ACC112 (cell line): ENCODE measurements at regions not wholly inside any gene's neighbourhood (a gene's known extent, or its start where the extent isn't known, plus 50 kb on each side); places are given as distances from the start of the nearest gene placed in this dataset.

ENCODE experiments used
- H2AFZ ChIP-seq: fragments of 200-600 bp; sonication (generic); one replicate; pipeline ENCODE4 v1.6.0; 2017; ENCODE audit warnings: antibody characterized with exemption, low read length; ENCODE audit not compliant: unreplicated experiment
- H3K27ac ChIP-seq: fragments of 200-600 bp; sonication (generic); 2 replicates; pipeline ENCODE4 v1.5.1; 2014; ENCODE audit warnings: low read depth, mild to moderate bottlenecking, antibody characterized with exemption, low read length, moderate library complexity
- H3K27me3 ChIP-seq: fragments of 200-600 bp; sonication (generic); 2 replicates; pipeline ENCODE4 v1.6.1; 2014; ENCODE audit warnings: mild to moderate bottlenecking, antibody characterized with exemption, low read length, moderate library complexity, mixed read lengths; ENCODE audit not compliant: insufficient read depth
- H3K36me3 ChIP-seq: fragments of 200-600 bp; sonication (generic); 2 replicates; pipeline ENCODE4 v1.6.1; 2016; ENCODE audit warnings: mild to moderate bottlenecking, antibody characterized with exemption, low read length, moderate library complexity, mixed read lengths; ENCODE audit not compliant: insufficient read depth
- H3K4me1 ChIP-seq: fragments of 200-600 bp; sonication (generic); one replicate; pipeline ENCODE4 v1.6.1; 2016; ENCODE audit warnings: low read length, mixed read lengths; ENCODE audit not compliant: insufficient read depth, unreplicated experiment, control insufficient read depth
- H3K4me3 ChIP-seq: fragments of 200-600 bp; sonication (generic); 2 replicates; pipeline ENCODE4 v1.5.1; 2014; ENCODE audit warnings: mild to moderate bottlenecking, low read depth, low read length
- H3K79me2 ChIP-seq: fragments of 200-600 bp; sonication (generic); one replicate; pipeline ENCODE4 v1.6.0; 2016; ENCODE audit warnings: low read length; ENCODE audit not compliant: control insufficient read depth, unreplicated experiment, insufficient read depth

DNA sequence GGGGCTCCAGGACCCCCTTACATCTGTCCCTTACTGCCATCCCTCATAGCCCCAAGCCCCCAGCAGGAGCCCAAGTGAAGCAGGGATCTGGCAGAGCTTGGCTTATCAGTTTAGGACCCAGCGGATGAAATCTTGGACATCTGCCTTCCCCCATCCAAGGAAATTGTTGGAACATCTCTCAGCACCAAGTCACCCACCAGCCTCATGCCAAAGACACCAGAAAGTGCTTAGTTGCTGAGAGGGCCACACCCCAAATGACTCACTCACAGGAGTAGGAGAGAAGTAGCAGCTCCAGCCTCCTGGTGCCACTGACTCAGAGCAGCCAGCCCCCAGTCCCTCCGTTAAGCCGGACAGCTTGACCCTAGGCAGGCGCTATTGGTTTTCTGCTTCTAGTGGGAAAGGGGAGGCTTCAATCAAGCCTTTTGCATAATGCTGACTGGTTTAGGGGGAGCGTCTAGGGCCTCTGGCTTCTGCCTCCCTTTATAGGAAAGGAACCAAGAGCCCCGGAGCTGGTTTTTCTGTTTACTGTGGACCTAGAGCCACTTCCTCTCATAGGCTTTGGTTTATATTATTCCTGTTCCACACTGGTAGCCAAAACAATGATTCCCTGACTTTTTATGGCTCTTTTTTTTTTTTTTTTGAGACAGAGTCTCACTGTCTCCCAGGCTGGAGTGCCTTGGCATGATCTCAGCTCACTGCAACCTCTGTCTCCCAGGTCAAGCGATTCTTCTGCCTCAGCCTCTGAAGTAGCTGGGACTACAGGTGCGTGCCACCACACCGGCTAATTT is 114.2 kb upstream of the IPO9 start:
- Histone ChIP-seq H2AFZ (no peak overlapping the region), H3K27me3 (no peaks in the 10 kb centered on the region), H3K36me3 (peaks cover 21% of the 10 kb centered on the region; the same call in 1 of the 2 replicates), H3K79me2 (peaks cover 62% of the 10 kb centered on the region), H3K27ac (peak overlapping the region; percentile 95), H3K4me1 (peaks cover 75% of the 10 kb centered on the region), H3K4me3 (no peak overlapping the region; the same call in 1 of the 2 replicates)

DNA sequence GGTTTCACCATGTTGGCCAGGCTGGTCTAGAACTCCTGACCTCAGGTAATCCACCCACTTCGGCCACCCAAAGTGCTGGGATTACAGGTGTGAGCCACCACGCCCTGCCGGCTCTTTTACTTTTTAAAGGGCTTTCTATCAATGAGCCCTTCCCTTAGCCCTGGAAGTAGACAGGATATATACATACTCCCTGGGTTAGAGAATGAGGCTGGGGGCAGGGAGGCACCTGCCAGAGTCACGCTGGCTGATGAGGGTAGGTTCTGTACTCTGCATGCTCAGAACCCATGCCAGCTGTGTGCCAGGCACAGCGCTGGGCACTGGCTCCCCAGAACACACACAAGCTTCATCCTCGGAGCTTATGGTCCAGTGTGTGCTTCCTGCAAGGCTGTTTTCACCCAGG is 113.6 kb upstream of the IPO9 start:
- peaks cover 21% of the 10 kb centered on the region; the same call in 1 of the 2 replicates for H3K36me3 ChIP-seq

DNA sequence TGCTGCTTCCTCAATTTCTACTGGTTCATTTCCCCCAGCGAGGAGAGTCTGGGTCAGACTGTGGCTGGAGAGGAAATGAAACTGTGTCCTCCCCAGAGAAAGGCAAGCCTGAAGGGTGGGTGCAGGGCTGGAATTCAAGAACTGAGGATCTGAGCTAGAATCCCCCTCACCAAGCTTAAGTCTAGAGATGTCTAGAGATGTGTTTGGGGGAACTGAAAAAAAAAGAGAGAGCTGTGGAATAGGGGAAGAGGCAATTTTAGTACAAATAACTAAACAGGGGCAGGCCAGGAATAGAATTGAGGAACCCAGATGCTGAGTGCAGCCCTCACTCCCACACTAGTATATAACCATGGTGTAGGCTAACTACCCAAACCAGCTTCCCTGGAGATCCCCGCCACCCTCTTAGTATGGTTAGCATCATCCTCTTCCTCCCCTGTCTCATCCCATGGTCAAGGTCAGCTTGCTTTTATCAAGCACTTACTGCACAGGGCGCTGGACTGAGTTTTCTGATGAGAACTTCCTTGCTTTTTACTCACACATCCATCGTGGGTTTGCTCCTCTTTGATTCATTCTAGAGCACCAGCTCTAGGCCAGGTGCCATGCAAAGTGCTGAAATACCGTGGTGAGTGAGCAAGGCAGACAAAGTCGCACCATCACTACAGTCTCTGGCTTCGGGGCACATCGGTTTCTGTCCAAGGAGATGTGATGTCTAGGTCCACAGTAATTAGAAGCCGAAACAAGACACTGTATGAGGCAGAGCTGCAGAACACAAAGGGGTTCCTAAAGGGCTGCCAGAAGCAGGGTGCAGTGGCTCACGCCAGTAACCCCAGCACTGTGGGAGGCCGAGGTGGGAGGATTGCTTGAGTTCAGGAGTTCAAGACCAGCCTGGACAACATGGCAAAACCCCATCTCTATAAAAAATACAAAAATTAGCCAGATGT is 112.9 kb upstream of the IPO9 start:
- Histone ChIP-seq H3K36me3 (peaks cover 21% of the 10 kb centered on the region; the same call in 1 of the 2 replicates), H3K79me2 (peaks cover 68% of the 10 kb centered on the region), H3K27ac (peak overlapping the region; percentile 95), H3K4me3 (no peak overlapping the region; the same call in 1 of the 2 replicates), H3K4me1 (peaks cover 76% of the 10 kb centered on the region), H2AFZ (no peak overlapping the region), H3K27me3 (no peaks in the 10 kb centered on the region)

More for the DNA sequence above, 113.6 kb upstream of the IPO9 start:
- Histone ChIP-seq H3K27me3 (no peaks in the 10 kb centered on the region), H2AFZ (no peak overlapping the region), H3K79me2 (peaks cover 67% of the 10 kb centered on the region), H3K4me3 (no peak overlapping the region; the same call in 1 of the 2 replicates), H3K27ac (peak overlapping the region; percentile 95), H3K4me1 (peaks cover 76% of the 10 kb centered on the region)

DNA sequence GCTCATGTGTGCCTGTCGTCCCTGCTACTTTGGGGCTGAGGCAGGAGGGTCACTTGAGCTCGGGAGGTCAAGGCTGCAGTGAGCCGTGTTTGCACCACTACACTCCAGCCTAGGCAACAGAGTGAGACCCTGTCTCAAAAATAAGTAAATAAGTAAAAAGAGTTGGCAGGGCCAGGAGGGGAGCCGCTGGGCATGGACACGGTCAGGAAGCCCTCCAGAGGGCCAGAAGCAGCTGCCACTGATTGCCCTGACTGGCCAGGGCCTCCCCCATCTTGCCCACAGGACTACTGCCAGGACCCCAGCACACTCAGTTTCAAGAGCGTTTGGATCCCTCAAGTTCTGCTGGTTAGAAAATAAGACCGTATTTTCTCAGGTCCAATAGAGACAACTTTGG is 112.2 kb upstream of the IPO9 start:
- H3K4me1 ChIP-seq, result peaks cover 76% of the 10 kb centered on the region
- peaks cover 21% of the 10 kb centered on the region; the same call in 1 of the 2 replicates for H3K36me3 ChIP-seq
- H2AFZ ChIP-seq, result no peak overlapping the region
- peaks cover 72% of the 10 kb centered on the region for H3K79me2 ChIP-seq
- no peaks in the 10 kb centered on the region for H3K27me3 ChIP-seq
- no peak overlapping the region for H3K4me3 ChIP-seq
- no peak overlapping the region for H3K27ac ChIP-seq

DNA sequence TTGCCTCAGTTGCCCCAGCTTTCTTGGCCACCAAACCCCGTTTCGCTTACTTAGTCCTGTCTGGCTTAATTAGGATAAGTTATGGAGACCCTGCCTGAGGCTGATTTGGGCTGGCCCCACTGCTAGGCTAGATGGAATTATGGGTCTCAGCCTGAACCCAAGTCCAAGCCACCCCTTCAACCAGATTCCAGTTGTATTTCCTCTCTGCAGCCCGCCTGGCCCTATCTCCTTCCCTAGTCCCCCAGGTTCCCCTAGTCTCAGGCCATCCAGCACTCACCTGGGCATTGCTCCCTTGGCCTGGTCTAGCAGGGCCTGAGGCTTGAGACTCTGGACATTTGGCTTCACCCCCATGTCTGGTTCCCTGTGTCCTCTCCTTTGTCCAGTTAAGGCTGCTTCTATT is 111.7 kb upstream of the IPO9 start:
- peaks cover 24% of the 10 kb centered on the region for H3K36me3 ChIP-seq
- H3K27me3 ChIP-seq, result no peaks in the 10 kb centered on the region
- H3K4me1 ChIP-seq, result peaks cover 75% of the 10 kb centered on the region
- H3K4me3 ChIP-seq, result no peak overlapping the region
- H3K79me2 ChIP-seq, result peaks cover 73% of the 10 kb centered on the region
- H3K27ac ChIP-seq, result no peak overlapping the region
- H2AFZ ChIP-seq, result no peak overlapping the region

DNA sequence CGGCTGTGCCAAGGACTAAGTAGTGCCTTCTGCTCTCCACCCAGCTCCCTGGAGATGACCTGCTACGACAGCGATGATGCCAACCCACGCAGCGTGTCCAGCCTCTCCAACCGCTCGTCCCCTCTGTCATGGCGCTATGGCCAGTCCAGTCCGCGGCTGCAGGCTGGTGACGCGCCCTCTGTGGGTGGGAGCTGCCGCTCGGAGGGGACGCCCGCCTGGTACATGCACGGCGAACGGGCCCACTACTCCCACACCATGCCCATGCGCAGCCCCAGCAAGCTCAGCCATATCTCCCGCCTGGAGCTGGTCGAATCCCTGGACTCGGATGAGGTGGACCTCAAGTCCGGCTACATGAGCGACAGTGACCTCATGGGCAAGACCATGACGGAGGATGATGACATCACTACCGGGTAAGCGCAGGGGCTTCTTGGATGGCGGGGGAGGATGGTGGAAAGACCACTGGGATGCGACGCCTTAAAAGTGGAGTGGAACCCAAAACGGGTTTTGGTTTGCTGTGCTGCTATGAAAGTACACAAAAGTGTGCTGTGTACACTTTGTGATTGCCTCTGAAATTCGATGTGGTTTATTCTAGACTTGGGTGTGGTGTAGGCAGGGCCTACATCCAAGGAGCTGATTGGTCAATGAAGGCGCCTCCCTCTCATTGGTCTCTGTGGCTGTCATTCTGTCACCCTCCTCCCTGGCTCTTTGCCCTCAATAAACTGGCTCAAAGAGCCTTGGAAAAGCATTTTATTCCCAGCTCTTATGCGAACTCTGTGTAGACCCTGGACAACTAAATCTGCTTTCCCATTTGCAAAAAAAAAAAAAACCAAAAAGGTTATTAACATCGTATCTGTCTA is 110.4 kb upstream of the IPO9 start:
- H3K36me3 ChIP-seq, result peaks cover 30% of the 10 kb centered on the region
- H3K4me1 ChIP-seq, result peaks cover 70% of the 10 kb centered on the region
- H3K27me3 ChIP-seq, result no peaks in the 10 kb centered on the region
- no peak overlapping the region for H2AFZ ChIP-seq
- peak overlapping the region; percentile 82; the same call in 1 of the 2 replicates for H3K27ac ChIP-seq
- H3K4me3 ChIP-seq, result no peak overlapping the region
- H3K79me2 ChIP-seq, result peaks cover 80% of the 10 kb centered on the region

DNA sequence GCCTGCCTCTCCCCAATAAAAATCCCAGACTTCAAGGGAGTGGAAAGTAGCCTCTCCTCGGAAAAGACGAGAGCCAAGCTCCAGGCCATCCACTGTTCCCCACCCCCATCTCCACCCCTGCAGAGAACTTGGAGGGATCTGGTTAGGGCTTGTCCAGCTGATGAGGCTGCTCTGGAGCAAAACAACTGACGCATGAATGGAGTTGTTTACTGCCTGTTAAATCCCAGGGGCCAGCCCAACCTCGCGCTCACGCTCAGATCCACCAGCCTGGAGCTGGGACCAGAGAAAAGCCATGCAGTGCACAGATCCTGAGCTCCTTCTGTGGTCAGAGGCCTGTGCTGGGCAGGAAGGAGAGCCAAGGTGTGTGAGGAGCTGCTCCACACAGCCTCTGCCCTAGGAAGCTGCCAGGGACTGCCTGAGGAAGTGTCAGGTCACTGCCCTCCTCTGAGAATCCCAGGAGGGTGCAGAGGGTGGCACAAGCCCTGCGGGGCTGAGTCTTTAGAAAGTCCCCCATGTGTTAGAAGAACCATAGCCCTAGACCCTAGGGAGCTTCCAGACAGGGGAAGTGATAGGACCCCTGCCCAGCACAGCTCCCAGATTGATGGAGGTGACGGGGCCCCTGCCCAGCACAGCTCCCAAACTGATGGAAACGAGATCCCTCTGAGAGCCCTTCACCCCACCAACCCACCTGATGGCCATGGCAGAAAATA is 109.0 kb upstream of the IPO9 start:
- Histone ChIP-seq H3K4me3 (no peak overlapping the region), H3K79me2 (peaks cover 94% of the 10 kb centered on the region), H3K27ac (peak overlapping the region; percentile 82), H3K27me3 (no peaks in the 10 kb centered on the region), H3K36me3 (peaks cover 31% of the 10 kb centered on the region), H3K4me1 (peaks cover 70% of the 10 kb centered on the region), H2AFZ (no peak overlapping the region)

DNA sequence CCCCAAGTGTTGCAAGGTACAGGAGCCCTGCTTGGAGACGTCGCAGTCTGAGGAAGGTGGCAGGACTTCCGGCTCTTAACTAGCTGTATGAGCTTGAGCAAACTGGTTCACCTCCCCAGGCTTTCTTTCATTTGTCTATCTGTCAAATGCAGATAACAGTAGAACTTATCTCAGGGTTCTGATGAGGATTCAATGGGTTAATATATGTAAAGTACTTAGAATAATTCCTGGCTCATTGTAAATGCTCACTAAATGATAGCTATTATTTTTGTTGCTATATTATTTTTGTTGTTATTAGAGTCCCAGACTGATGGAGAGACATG is 108.5 kb upstream of the IPO9 start:
- Histone ChIP-seq H3K4me1 (peaks cover 65% of the 10 kb centered on the region), H3K27ac (peak overlapping the region; percentile 82), H3K79me2 (peaks cover 97% of the 10 kb centered on the region)

DNA sequence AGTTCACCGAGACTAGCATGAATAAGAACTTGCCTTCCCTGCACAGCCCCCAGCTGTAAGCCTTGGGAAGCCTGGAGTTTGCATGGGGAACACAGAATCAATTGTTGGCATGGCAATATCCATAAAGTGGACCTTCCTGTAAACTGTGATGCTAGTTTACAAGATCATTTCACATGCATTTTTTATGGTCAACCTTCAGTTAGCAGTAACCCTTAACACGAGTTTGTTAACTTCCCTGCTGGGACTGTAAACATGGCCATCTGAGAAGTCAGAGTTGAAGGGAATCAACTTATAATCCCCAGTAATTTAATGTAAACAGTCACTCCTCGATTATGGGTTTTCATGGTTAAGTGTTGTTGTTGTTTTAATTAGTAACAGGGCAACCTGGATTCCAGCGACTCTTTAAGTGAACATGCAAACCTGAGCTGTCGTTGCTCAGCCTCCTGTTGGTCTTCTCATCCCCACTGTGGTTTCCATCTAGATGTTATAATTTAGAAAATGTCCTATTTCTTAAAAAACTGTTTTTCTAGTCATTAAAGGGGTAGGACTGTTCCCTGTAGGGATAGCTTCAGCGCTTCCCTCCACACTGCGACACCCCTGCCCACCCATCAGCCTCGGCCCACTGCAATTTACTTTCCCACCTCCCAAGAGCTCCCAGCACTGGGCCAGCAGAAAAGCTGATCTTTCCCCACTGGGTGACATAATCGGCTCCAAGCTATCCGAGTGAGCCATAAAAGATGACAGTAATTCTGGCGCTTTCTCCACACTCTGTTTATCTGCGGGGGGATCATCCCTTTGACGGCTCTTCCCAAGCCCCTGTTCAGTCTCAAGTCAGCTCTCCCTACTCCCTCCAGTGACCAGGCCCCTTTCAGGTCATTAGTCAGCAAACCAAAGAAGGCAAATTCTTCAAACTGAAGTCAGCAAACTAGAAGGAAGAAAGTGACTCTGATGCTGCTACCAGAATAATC is 107.6 kb upstream of the IPO9 start:
- H3K27ac ChIP-seq, result peak overlapping the region; percentile 82
- peaks cover 34% of the 10 kb centered on the region for H3K36me3 ChIP-seq
- H3K4me1 ChIP-seq, result peaks cover 56% of the 10 kb centered on the region

More for the DNA sequence above, 108.5 kb upstream of the IPO9 start:
- Histone ChIP-seq H3K4me3 (no peak overlapping the region), H3K36me3 (peaks cover 34% of the 10 kb centered on the region), H3K27me3 (no peaks in the 10 kb centered on the region), H2AFZ (no peak overlapping the region)

More for the DNA sequence above, 107.6 kb upstream of the IPO9 start:
- H2AFZ ChIP-seq, result no peak overlapping the region
- H3K4me3 ChIP-seq, result peak overlapping the region; percentile 31; the same call in 1 of the 2 replicates
- H3K27me3 ChIP-seq, result no peaks in the 10 kb centered on the region
- peaks cover 95% of the 10 kb centered on the region for H3K79me2 ChIP-seq
